ENCODE measurements at regions not wholly inside any gene's neighbourhood (a gene's known extent, or its start where the extent isn't known, plus 50 kb on each side); places are given as distances from the start of the nearest gene placed in this dataset.

GRCh38 chr15:95596496-95596895 is 734.0 kb upstream of the NR2F2 start:
- H3K36me3 ChIP-seq: no peaks in the 10 kb centered on the region
- H3K4me3 ChIP-seq: no peak overlapping the region
- no peaks in the 10 kb centered on the region for H3K4me1 ChIP-seq
- no peaks in the 10 kb centered on the region for H3K27me3 ChIP-seq
- H3K9me3 ChIP-seq: no peaks in the 10 kb centered on the region
- TF ChIP-seq EP300 (IDR thresholded peaks at IDR 0.05): no peak
- TF ChIP-seq, protein P1, sequence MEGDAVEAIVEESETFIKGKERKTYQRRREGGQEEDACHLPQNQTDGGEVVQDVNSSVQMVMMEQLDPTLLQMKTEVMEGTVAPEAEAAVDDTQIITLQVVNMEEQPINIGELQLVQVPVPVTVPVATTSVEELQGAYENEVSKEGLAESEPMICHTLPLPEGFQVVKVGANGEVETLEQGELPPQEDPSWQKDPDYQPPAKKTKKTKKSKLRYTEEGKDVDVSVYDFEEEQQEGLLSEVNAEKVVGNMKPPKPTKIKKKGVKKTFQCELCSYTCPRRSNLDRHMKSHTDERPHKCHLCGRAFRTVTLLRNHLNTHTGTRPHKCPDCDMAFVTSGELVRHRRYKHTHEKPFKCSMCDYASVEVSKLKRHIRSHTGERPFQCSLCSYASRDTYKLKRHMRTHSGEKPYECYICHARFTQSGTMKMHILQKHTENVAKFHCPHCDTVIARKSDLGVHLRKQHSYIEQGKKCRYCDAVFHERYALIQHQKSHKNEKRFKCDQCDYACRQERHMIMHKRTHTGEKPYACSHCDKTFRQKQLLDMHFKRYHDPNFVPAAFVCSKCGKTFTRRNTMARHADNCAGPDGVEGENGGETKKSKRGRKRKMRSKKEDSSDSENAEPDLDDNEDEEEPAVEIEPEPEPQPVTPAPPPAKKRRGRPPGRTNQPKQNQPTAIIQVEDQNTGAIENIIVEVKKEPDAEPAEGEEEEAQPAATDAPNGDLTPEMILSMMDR (IDR thresholded peaks at IDR 0.05): no peak
- TF ChIP-seq POLR2A (IDR thresholded peaks at IDR 0.05): no peak
- no peak for TF ChIP-seq POLR2AphosphoS5 (IDR thresholded peaks at IDR 0.05)
- 65% methylated on average over 6 of the region's 6 CpGs for WGBS
- no peak overlapping the region for H3K27ac ChIP-seq
- DNase-seq (ENCODE audit: low spot score in 2 of 2): no peak

DNA sequence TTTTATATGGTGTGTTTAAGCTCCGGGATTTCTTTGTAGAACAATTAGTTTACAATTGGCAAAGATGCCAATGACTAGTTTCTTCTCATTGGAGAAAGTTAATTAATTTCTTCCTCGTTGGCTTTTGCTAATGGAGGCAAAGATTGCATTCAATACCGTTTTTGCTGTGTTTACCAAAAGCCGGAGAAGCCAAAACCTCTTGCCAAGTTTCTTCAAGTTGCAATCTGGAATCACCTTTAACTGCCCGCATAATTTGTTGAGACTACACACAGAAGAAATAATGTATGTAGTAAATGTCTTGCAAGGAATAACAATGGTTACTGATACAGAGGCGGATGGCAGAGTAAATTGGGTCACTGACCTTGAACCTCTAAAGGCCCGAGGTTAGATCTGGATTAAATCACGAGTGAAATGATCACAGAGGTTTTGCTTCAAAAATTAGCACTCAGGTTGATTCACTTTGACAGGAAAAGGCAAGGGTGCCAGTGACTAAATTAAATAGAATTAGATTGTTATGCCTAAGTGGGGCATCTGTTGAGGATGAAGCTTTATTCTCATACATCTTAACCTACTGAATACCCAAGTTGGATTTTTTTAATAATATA is 732.1 kb upstream of the NR2F2 start:
- Histone ChIP-seq H3K27me3 (no peaks in the 10 kb centered on the region), H3K27ac (no peak overlapping the region), H3K4me3 (no peak overlapping the region), H3K4me1 (no peaks in the 10 kb centered on the region), H3K9me3 (no peaks in the 10 kb centered on the region), H3K36me3 (no peaks in the 10 kb centered on the region)
- no peak for DNase-seq (ENCODE audit: low spot score in 2 of 2)
- WGBS: 73% methylated on average over 8 of the region's 8 CpGs
- TF ChIP-seq EP300 (IDR thresholded peaks at IDR 0.05) (no peak), POLR2A (IDR thresholded peaks at IDR 0.05) (no peak), POLR2AphosphoS5 (IDR thresholded peaks at IDR 0.05) (no peak)
- TF ChIP-seq, protein P1 (IDR thresholded peaks at IDR 0.05): no peak

DNA sequence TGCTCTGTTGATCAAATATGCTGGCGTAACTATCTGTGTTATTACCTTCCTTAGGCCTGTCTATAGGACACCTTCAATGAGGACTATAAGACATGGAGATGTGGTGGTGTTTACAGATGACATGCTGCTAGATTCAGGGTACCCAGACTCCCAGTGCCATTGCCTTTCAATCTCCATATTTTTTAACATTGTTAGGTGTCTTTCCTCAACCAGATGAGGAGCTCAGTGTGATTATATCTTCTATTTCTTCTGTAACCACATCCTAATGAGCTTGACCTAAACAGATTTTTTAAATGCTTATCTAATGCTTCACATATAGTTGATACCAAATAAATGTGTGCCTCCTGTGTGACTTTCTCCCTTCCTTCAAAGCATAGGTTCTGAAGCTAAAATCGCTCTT is 730.1 kb upstream of the NR2F2 start:
- TF ChIP-seq, protein P1 (IDR thresholded peaks at IDR 0.05): no peak
- TF ChIP-seq POLR2A (IDR thresholded peaks at IDR 0.05) (no peak), EP300 (IDR thresholded peaks at IDR 0.05) (no peak), POLR2AphosphoS5 (IDR thresholded peaks at IDR 0.05) (no peak)
- Histone ChIP-seq H3K4me3 (no peak overlapping the region), H3K4me1 (peaks cover 4% of the 10 kb centered on the region), H3K36me3 (no peaks in the 10 kb centered on the region), H3K27ac (no peak overlapping the region), H3K27me3 (no peaks in the 10 kb centered on the region), H3K9me3 (no peaks in the 10 kb centered on the region)
- 96% methylated on average over 2 of the region's 2 CpGs for WGBS
- DNase-seq (ENCODE audit: low spot score in 2 of 2): no peak

GRCh38 chr15:95600884-95601283 is 729.6 kb upstream of the NR2F2 start:
- no peaks in the 10 kb centered on the region for H3K36me3 ChIP-seq

DNA sequence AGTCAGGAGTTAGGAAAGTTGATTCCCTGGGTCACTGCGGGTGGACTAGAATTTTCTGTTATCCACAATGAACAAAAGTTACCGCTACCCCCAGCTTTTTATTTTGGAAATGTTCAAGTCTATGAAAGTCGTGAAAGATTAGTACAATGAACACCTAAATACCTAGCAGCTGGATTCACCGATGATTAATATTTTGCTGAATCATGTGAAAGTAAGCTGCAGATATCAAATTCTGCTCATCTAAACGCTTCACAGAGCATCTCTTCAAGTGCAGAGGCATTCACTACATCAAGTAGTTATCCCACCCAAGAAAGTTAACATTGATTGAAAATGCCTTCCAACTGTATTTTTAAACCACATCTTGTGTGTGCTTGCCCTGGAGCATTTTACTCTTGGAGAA is 729.0 kb upstream of the NR2F2 start:
- no peaks in the 10 kb centered on the region for H3K9me3 ChIP-seq
- TF ChIP-seq POLR2A (IDR thresholded peaks at IDR 0.05): no peak
- no peak for TF ChIP-seq EP300 (IDR thresholded peaks at IDR 0.05)
- TF ChIP-seq POLR2AphosphoS5 (IDR thresholded peaks at IDR 0.05): no peak
- H3K27ac ChIP-seq: no peak overlapping the region
- H3K4me1 ChIP-seq: peaks cover 4% of the 10 kb centered on the region
- 91% methylated on average over 5 of the region's 5 CpGs for WGBS
- no peaks in the 10 kb centered on the region for H3K36me3 ChIP-seq
- H3K4me3 ChIP-seq: no peak overlapping the region
- no peak for DNase-seq (ENCODE audit: low spot score in 2 of 2)
- H3K27me3 ChIP-seq: no peaks in the 10 kb centered on the region

More at GRCh38 chr15:95600884-95601283, 729.6 kb upstream of the NR2F2 start:
- peaks cover 4% of the 10 kb centered on the region for H3K4me1 ChIP-seq
- WGBS: 94% methylated on average over 3 of the region's 3 CpGs
- TF ChIP-seq POLR2AphosphoS5 (IDR thresholded peaks at IDR 0.05): no peak
- no peak overlapping the region for H3K4me3 ChIP-seq
- DNase-seq (ENCODE audit: low spot score in 2 of 2): no peak
- no peaks in the 10 kb centered on the region for H3K27me3 ChIP-seq
- H3K9me3 ChIP-seq: no peaks in the 10 kb centered on the region
- no peak overlapping the region for H3K27ac ChIP-seq

DNA sequence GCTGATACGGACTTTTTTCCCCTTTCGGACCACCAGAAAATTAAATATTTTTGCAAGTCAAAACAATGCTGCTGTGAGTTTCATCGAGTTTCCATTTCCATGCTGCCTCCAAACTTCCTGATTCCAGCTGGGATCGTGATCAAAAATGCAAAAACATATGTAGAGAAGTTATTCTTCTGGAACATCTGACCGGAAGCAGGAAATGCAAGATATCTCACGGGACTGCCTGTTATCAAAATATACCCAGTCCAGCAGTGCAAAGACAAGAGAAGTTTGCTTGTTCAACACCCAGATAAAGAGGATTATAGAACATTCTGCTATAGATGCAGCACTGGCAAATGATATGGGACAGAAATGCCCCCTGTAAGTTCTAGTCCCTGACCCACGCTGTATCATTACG is 726.7 kb upstream of the NR2F2 start:
- Histone ChIP-seq H3K27ac (no peak overlapping the region), H3K4me3 (no peak overlapping the region), H3K36me3 (no peaks in the 10 kb centered on the region), H3K9me3 (no peaks in the 10 kb centered on the region), H3K27me3 (no peaks in the 10 kb centered on the region), H3K4me1 (peaks cover 4% of the 10 kb centered on the region)
- no peak for TF ChIP-seq POLR2A (IDR thresholded peaks at IDR 0.05)
- no peak for TF ChIP-seq EP300 (IDR thresholded peaks at IDR 0.05)
- TF ChIP-seq, protein P1 (IDR thresholded peaks at IDR 0.05): no peak
- TF ChIP-seq POLR2AphosphoS5 (IDR thresholded peaks at IDR 0.05): no peak
- DNase-seq (ENCODE audit: low spot score in 2 of 2): no peak
- WGBS: 60% methylated on average over 8 of the region's 8 CpGs

All from suprapubic skin (tissue), 4 donors.